Chondrocyte (in vitro differentiated cells): ENCODE measurements at regions not wholly inside any gene's neighbourhood (a gene's known extent, or its start where the extent isn't known, plus 50 kb on each side); places are given as distances from the start of the nearest gene placed in this dataset.
"Not testable (repeated sequence)": the region's sequence is repeated elsewhere in the genome, so short reads cannot be mapped to it uniquely, and the experiment has no call there.

Experiments
- DNase-seq: peaks from one replicate; pipeline ENCODE4 v3.0.0; 2021; ENCODE audit warnings: mixed read lengths, low spot score
- H3K27ac Mint-ChIP-seq: one replicate; pipeline ENCODE4 v1.8.0; 2021; ENCODE audit warnings: mild to moderate bottlenecking, moderate library complexity, mixed read lengths; ENCODE audit not compliant: unreplicated experiment
- H3K27me3 Mint-ChIP-seq: 2 replicates; pipeline ENCODE4 v1.8.0; 2021; ENCODE audit warnings: low read depth, mixed read lengths
- H3K36me3 Mint-ChIP-seq: 2 replicates; pipeline ENCODE4 v1.8.0; 2021; ENCODE audit warnings: low read depth, mixed read lengths
- H3K4me1 Mint-ChIP-seq: 2 replicates; pipeline ENCODE4 v1.8.0; 2021; ENCODE audit warnings: low read depth, mild to moderate bottlenecking, mixed read lengths
- H3K4me3 Mint-ChIP-seq: one replicate; pipeline ENCODE4 v1.8.0; 2021; ENCODE audit warnings: mild to moderate bottlenecking, moderate library complexity, mixed read lengths; ENCODE audit not compliant: unreplicated experiment
- H3K9me3 Mint-ChIP-seq: 2 replicates; pipeline ENCODE4 v1.8.0; 2021; ENCODE audit warnings: low read depth, mixed read lengths
- TF ChIP-seq, protein P1 (sequence below): fragments of 200-600 bp; sonication (generic); IDR thresholded peaks from 2 replicates; pipeline ENCODE4 v1.5.0; 2021; ENCODE audit warnings: antibody characterized with exemption, mild to moderate bottlenecking, moderate library complexity

DNA sequence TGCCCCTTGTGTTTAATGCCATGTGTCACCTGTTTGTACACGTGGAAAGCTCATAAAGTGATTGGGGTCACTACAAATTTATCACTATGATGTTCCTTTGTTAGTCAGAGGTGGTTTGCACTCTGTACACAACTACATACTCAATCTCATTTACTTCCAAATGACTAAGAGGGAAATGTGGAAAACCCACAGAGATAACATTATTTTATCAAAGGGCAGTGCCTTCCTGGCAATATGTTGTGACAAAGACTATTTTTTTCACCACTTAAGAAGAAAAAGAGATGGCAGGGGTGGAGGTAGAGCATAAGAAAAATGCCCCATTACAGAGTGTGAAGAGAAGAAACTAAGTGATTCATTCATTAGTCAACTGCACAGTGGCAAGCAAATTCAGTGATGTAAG, 1064.1 kb upstream of the FLRT2 start:
- no peak for DNase-seq
- Mint-ChIP-seq H3K36me3 (no peaks in the 10 kb centered on the region), H3K4me3 (no peak overlapping the region), H3K9me3 (no peaks in the 10 kb centered on the region), H3K27ac (no peak overlapping the region), H3K27me3 (no peaks in the 10 kb centered on the region), H3K4me1 (peaks cover 4% of the 10 kb centered on the region)
- TF ChIP-seq, protein P1, sequence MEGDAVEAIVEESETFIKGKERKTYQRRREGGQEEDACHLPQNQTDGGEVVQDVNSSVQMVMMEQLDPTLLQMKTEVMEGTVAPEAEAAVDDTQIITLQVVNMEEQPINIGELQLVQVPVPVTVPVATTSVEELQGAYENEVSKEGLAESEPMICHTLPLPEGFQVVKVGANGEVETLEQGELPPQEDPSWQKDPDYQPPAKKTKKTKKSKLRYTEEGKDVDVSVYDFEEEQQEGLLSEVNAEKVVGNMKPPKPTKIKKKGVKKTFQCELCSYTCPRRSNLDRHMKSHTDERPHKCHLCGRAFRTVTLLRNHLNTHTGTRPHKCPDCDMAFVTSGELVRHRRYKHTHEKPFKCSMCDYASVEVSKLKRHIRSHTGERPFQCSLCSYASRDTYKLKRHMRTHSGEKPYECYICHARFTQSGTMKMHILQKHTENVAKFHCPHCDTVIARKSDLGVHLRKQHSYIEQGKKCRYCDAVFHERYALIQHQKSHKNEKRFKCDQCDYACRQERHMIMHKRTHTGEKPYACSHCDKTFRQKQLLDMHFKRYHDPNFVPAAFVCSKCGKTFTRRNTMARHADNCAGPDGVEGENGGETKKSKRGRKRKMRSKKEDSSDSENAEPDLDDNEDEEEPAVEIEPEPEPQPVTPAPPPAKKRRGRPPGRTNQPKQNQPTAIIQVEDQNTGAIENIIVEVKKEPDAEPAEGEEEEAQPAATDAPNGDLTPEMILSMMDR = no peak

DNA sequence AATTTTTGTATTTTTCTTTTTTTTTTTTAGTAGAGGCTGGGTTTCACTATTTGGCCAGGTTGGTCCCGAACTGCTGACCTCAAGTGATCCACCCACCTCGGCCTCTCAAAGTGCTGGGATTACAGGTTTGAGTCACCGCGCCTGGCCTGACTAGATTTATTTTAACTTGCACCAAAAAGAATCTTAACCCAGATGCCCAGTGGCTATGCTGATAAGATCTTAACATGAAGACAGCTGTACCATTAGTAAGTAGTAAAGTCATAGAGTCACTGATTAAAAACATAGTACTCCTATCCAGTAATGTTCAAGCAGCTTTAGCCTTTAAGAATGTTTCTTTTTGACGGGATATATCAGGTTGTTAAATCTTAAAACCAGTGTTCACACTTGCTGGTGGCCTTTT, 1061.8 kb upstream of the FLRT2 start:
- H3K27ac Mint-ChIP-seq = no peak overlapping the region
- no peak for DNase-seq
- H3K4me1 Mint-ChIP-seq = peaks cover 4% of the 10 kb centered on the region
- no peaks in the 10 kb centered on the region for H3K27me3 Mint-ChIP-seq
- H3K9me3 Mint-ChIP-seq = no peaks in the 10 kb centered on the region
- no peak overlapping the region for H3K4me3 Mint-ChIP-seq
- TF ChIP-seq, protein P1 = no peak
- no peaks in the 10 kb centered on the region for H3K36me3 Mint-ChIP-seq

DNA sequence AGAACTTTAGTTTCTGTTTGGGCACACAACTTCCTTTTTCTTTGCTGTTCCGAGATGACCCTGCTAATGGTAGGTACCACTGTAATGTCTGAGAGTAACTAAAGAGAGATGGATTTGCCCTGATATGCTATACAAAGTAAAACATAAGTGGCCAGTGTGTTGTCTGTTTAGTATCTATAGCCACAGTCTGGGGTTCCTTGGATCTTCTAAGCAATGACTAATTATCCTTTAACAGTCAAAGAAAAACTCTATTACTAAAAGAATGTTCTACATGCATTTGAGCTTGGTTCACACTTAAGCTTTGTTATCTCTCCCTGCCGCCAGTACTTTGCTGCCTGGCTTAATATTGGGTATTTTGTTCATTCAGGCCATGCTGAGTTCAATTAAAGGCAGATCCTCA, 1051.9 kb upstream of the FLRT2 start:
- Mint-ChIP-seq H3K27me3 (no peaks in the 10 kb centered on the region), H3K4me1 (peaks cover 21% of the 10 kb centered on the region), H3K9me3 (no peaks in the 10 kb centered on the region), H3K36me3 (no peaks in the 10 kb centered on the region), H3K27ac (no peak overlapping the region), H3K4me3 (no peak overlapping the region)
- DNase-seq = no peak
- TF ChIP-seq, protein P1 = no peak

DNA sequence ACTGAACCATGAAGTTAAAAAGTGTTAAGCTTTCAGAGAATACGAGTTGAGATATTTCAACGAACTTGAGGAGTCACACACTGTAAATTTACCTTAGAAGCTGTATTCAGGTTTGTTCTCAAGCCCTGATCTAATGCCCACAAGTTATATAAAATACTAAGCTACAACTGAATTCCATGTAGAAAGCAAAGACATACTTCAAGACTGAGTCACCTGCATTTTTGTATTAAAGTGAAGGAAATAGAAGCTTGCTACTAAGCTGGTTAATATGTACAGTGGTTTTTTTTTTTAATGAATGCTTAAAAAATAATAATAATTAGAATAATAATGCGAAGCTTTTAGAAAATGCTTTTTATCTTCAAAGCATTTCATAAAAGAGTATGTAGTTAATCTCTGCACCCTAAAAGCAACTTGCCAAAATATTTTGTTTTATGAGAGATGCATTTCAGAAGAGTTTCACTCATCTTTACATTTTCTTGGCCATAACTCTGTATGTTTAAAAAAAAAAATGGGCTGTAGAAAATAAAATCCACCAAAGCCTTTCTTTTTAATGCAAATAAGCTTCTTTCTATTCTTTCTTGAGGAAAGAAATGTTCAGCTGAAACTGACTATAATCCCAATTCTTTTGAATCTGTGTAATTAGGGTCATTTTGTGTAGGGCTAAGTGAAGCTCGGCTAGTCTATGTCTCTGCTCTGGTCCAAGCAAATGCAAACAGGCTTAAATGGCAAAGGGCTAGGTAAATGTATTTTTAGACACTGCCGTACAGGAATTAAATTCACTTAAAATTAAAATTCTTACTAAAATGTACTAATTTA, 1047.5 kb upstream of the FLRT2 start:
- Mint-ChIP-seq H3K4me3 (no peak overlapping the region), H3K4me1 (peaks cover 41% of the 10 kb centered on the region), H3K27me3 (no peaks in the 10 kb centered on the region), H3K9me3 (no peaks in the 10 kb centered on the region), H3K27ac (peak overlapping the region; percentile 60), H3K36me3 (no peaks in the 10 kb centered on the region)
- DNase-seq = no peak
- TF ChIP-seq, protein P1 = no peak

DNA sequence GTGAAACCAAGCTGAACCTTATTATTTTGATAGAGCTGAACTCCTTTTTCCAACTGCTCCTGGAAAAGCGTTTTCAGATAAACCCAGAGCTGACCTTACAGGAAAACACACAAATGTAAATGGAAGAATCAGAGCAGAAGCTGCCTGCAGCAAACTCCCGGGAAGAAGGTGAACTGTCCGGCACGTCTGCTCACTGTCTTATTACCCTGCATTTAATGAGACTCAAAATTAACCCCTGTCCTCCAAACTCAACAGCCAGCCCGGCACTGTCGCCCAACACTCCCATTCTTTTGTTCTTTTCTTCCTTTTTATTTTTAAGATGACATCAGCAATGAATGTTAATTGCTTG, 1046.9 kb upstream of the FLRT2 start:
- H3K36me3 Mint-ChIP-seq = no peaks in the 10 kb centered on the region
- no peaks in the 10 kb centered on the region for H3K27me3 Mint-ChIP-seq
- H3K4me1 Mint-ChIP-seq = peaks cover 41% of the 10 kb centered on the region
- TF ChIP-seq, protein P1 = no peak
- peak overlapping the region; percentile 14 for H3K4me3 Mint-ChIP-seq
- no peak for DNase-seq
- H3K9me3 Mint-ChIP-seq = no peaks in the 10 kb centered on the region
- peak overlapping the region; percentile 60 for H3K27ac Mint-ChIP-seq

DNA sequence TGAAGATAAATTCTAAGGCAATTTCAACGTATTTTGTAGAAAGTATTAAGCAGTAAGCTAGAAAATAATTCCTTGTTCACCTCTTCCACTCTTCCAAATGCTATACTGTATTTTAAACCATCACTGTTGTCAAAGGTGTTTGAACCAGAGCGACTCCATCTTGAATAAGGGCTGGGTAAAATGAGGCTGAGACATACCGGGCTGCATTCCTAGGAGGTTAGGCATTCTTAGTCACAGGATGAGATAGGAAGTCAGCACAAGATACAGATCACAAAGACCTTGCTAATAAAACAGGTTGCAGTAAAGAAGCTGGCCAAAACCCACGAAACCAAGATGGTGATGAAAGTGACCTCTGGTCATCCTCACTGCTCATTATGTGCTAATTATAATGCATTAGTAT, 1045.7 kb upstream of the FLRT2 start:
- H3K4me1 Mint-ChIP-seq = peaks cover 41% of the 10 kb centered on the region
- H3K9me3 Mint-ChIP-seq, H3K27ac Mint-ChIP-seq, H3K4me3 Mint-ChIP-seq, DNase-seq, H3K36me3 Mint-ChIP-seq, H3K27me3 Mint-ChIP-seq: not testable (repeated sequence)
